Fibroblast of lung (primary cell): ENCODE measurements at regions not wholly inside any gene's neighbourhood (a gene's known extent, or its start where the extent isn't known, plus 50 kb on each side); places are given as distances from the start of the nearest gene placed in this dataset.

ENCODE experiments used
- DNase-seq, 2 donors: peaks; one replicate each; pipeline versions ENCODE4 v3.0.0 to v3.0.0-alpha.2; 2010; ENCODE audit warnings: low read depth in 2 of 2
- H2AFZ ChIP-seq: 2 replicates; pipeline ENCODE4 v1.5.1; 2012; ENCODE audit warnings: low read length, control low read depth, inconsistent platforms
- H3K27ac ChIP-seq: 2 replicates; pipeline ENCODE4 v1.5.1; 2011; ENCODE audit warnings: low read length, control low read depth; ENCODE audit not compliant: insufficient read depth
- H3K27me3 ChIP-seq: 2 replicates; pipeline ENCODE4 v1.5.1; 2011; ENCODE audit warnings: mild to moderate bottlenecking, low read length; ENCODE audit not compliant: control insufficient read depth, insufficient read depth
- H3K36me3 ChIP-seq: 2 replicates; pipeline ENCODE4 v1.5.1; 2011; ENCODE audit warnings: low read length; ENCODE audit not compliant: control insufficient read depth, insufficient read depth
- H3K4me1 ChIP-seq: 2 replicates; pipeline ENCODE4 v1.5.1; 2011; ENCODE audit warnings: low read length; ENCODE audit not compliant: control insufficient read depth, insufficient read depth; ENCODE audit errors: extremely low read depth
- H3K4me2 ChIP-seq: 2 replicates; pipeline ENCODE4 v1.5.1; 2011; ENCODE audit warnings: low read length, control low read depth; ENCODE audit not compliant: insufficient read depth; ENCODE audit errors: extremely low read depth
- H3K4me3 ChIP-seq, 4 experiments: fragments of 200-600 bp in 1 of 4; sonication (generic) in 1 of 4; replicated peaks in 1 of 4; 2 replicates each; pipeline ENCODE4 v1.5.1; 2011 to 2016; ENCODE audit warnings: low read length in 4 of 4, low read depth in 3 of 4, mild to moderate bottlenecking in 3 of 4, control low read depth in 2 of 4, inconsistent platforms in 1 of 4, mixed read lengths in 1 of 4; ENCODE audit not compliant: insufficient read depth in 1 of 4; ENCODE audit errors: control extremely low read depth in 1 of 4
- H3K79me2 ChIP-seq: 2 replicates; pipeline ENCODE4 v1.5.1; 2012; ENCODE audit warnings: mild to moderate bottlenecking, low read length, inconsistent platforms; ENCODE audit not compliant: control insufficient read depth, insufficient read depth
- H3K9ac ChIP-seq: 2 replicates; pipeline ENCODE4 v1.5.1; 2011; ENCODE audit warnings: mild to moderate bottlenecking, low read length, control low read depth; ENCODE audit not compliant: insufficient read depth
- H3K9me3 ChIP-seq: 2 replicates; pipeline ENCODE4 v1.5.1; 2012; ENCODE audit warnings: low read depth, low read length; ENCODE audit not compliant: control insufficient read depth, insufficient read depth
- H4K20me1 ChIP-seq: 2 replicates; pipeline ENCODE4 v1.5.1; 2011; ENCODE audit warnings: low read length; ENCODE audit not compliant: control insufficient read depth, insufficient read depth; ENCODE audit errors: extremely low read depth
- CTCF ChIP-seq, 2 donors: IDR thresholded peaks in 1 of 2; conservative IDR thresholded peaks in 1 of 2; 1 replicate in 1 of 2; 2 replicates in 1 of 2; pipeline ENCODE4 v1.5.1; 2011 to 2012; ENCODE audit warnings: low read length in 2 of 2, control low read depth in 1 of 2, inconsistent platforms in 1 of 2, low read depth in 1 of 2, mild to moderate bottlenecking in 1 of 2
- EZH2 ChIP-seq: IDR thresholded peaks from 2 replicates; pipeline ENCODE4 v1.5.1; 2012; ENCODE audit warnings: low read length, control low read depth, mild to moderate bottlenecking; ENCODE audit errors: missing control alignments

GRCh38 chr5:101662263-101662662 lies 633.8 kb downstream of the SLCO4C1 start:
- no peak overlapping the region for H3K4me3 ChIP-seq
- H3K9me3 ChIP-seq, result no peaks in the 10 kb centered on the region
- H3K9ac ChIP-seq, result no peak overlapping the region
- no peaks in the 10 kb centered on the region for H3K36me3 ChIP-seq
- DNase-seq, result no peak
- H4K20me1 ChIP-seq, result no peaks in the 10 kb centered on the region
- no peaks in the 10 kb centered on the region for H3K4me1 ChIP-seq
- no peaks in the 10 kb centered on the region for H3K79me2 ChIP-seq
- no peak overlapping the region for H3K4me2 ChIP-seq
- no peak overlapping the region for H3K27ac ChIP-seq
- no peaks in the 10 kb centered on the region for H3K27me3 ChIP-seq
- H2AFZ ChIP-seq, result no peak overlapping the region
- TF ChIP-seq EZH2 (no peak), CTCF (conservative IDR thresholded peaks at IDR 0.05 in 1 of 2, IDR thresholded peaks at IDR 0.05 in 1 of 2; ENCODE audit: low read depth in 1 of 2, low read length in 2 of 2) (no peak)

GRCh38 chr5:101658433-101658832 lies 637.7 kb downstream of the SLCO4C1 start:
- Histone ChIP-seq H3K4me2 (no peak overlapping the region), H3K36me3 (no peaks in the 10 kb centered on the region), H4K20me1 (no peaks in the 10 kb centered on the region), H3K27me3 (no peaks in the 10 kb centered on the region), H3K9ac (no peak overlapping the region), H3K4me1 (no peaks in the 10 kb centered on the region), H3K27ac (no peak overlapping the region), H3K4me3 (no peak overlapping the region), H2AFZ (no peak overlapping the region), H3K79me2 (no peaks in the 10 kb centered on the region), H3K9me3 (no peaks in the 10 kb centered on the region)
- DNase-seq, result peak in 1 of 2 donors; percentile 28
- TF ChIP-seq EZH2 (no peak), CTCF (conservative IDR thresholded peaks at IDR 0.05 in 1 of 2, IDR thresholded peaks at IDR 0.05 in 1 of 2; ENCODE audit: low read depth in 1 of 2, low read length in 2 of 2) (no peak)

GRCh38 chr5:101653996-101654395 lies 642.1 kb downstream of the SLCO4C1 start:
- no peaks in the 10 kb centered on the region for H4K20me1 ChIP-seq
- no peaks in the 10 kb centered on the region for H3K36me3 ChIP-seq
- H3K4me2 ChIP-seq, result no peak overlapping the region
- H3K4me3 ChIP-seq, result no peak overlapping the region
- no peak for DNase-seq
- no peaks in the 10 kb centered on the region for H3K9me3 ChIP-seq
- no peaks in the 10 kb centered on the region for H3K27me3 ChIP-seq
- no peak overlapping the region for H3K9ac ChIP-seq
- H2AFZ ChIP-seq, result no peak overlapping the region
- H3K27ac ChIP-seq, result no peak overlapping the region
- H3K4me1 ChIP-seq, result no peaks in the 10 kb centered on the region
- no peaks in the 10 kb centered on the region for H3K79me2 ChIP-seq
- TF ChIP-seq CTCF (conservative IDR thresholded peaks at IDR 0.05 in 1 of 2, IDR thresholded peaks at IDR 0.05 in 1 of 2; ENCODE audit: low read depth in 1 of 2, low read length in 2 of 2) (no peak), EZH2 (no peak)
